ENCODE measurements at regions not wholly inside any gene's neighbourhood (a gene's known extent, or its start where the extent isn't known, plus 50 kb on each side); places are given as distances from the start of the nearest gene placed in this dataset.

DNA sequence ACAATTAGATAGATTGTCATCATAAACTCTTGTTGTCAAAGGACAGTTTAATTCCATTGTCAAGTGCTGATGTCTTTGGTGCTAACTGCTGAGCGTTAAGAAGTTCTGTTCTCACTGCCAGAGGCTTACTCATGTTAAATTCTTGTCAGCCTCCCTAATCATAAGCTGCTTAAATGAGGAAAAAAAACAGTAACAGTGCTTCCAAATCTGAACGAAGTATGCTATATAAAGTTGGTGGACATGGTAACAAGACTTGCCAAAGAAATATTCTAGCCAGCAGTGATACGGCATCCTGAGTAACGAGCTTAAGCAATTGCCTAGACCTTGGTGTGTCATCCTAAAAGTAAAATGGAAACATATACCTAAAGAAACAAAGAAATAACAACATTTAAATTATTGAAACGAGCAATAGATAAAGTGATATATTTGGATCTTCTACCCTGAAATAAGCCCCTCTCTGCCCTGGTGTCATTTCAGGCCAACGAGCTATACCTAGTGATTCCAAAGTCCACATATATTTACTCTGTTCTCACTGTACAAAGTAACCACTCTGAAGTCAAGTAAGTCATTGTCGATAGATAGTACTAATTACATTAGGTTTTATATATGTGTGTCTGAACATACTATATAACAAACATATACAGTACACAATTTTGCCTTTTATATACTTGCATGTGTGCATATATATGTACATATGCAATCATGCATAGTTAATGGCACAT is 339.7 kb upstream of the HS3ST1 start:
- TF ChIP-seq, protein P1, sequence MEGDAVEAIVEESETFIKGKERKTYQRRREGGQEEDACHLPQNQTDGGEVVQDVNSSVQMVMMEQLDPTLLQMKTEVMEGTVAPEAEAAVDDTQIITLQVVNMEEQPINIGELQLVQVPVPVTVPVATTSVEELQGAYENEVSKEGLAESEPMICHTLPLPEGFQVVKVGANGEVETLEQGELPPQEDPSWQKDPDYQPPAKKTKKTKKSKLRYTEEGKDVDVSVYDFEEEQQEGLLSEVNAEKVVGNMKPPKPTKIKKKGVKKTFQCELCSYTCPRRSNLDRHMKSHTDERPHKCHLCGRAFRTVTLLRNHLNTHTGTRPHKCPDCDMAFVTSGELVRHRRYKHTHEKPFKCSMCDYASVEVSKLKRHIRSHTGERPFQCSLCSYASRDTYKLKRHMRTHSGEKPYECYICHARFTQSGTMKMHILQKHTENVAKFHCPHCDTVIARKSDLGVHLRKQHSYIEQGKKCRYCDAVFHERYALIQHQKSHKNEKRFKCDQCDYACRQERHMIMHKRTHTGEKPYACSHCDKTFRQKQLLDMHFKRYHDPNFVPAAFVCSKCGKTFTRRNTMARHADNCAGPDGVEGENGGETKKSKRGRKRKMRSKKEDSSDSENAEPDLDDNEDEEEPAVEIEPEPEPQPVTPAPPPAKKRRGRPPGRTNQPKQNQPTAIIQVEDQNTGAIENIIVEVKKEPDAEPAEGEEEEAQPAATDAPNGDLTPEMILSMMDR (IDR thresholded peaks at IDR 0.05): no peak
- TF ChIP-seq POLR2A (IDR thresholded peaks at IDR 0.05): no peak
